ENCODE measurements at regions not wholly inside any gene's neighbourhood (a gene's known extent, or its start where the extent isn't known, plus 50 kb on each side); places are given as distances from the start of the nearest gene placed in this dataset.

GRCh38 chr17:77363821-77364361 is 223.1 kb downstream of the SEC14L1 start:
- TF ChIP-seq ZFX (IDR thresholded peaks at IDR 0.05; ENCODE audit: borderline replicate concordance), result no peak
- TF ChIP-seq, protein P1, sequence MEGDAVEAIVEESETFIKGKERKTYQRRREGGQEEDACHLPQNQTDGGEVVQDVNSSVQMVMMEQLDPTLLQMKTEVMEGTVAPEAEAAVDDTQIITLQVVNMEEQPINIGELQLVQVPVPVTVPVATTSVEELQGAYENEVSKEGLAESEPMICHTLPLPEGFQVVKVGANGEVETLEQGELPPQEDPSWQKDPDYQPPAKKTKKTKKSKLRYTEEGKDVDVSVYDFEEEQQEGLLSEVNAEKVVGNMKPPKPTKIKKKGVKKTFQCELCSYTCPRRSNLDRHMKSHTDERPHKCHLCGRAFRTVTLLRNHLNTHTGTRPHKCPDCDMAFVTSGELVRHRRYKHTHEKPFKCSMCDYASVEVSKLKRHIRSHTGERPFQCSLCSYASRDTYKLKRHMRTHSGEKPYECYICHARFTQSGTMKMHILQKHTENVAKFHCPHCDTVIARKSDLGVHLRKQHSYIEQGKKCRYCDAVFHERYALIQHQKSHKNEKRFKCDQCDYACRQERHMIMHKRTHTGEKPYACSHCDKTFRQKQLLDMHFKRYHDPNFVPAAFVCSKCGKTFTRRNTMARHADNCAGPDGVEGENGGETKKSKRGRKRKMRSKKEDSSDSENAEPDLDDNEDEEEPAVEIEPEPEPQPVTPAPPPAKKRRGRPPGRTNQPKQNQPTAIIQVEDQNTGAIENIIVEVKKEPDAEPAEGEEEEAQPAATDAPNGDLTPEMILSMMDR (IDR thresholded peaks at IDR 0.05), result no peak
- no peak overlapping the region for H3K27ac ChIP-seq

GRCh38 chr17:77364381-77364911 is 223.7 kb downstream of the SEC14L1 start:
- no peak overlapping the region for H3K27ac ChIP-seq
- TF ChIP-seq ZFX (IDR thresholded peaks at IDR 0.05; ENCODE audit: borderline replicate concordance), result no peak
- TF ChIP-seq, protein P1 (IDR thresholded peaks at IDR 0.05), result no peak

DNA sequence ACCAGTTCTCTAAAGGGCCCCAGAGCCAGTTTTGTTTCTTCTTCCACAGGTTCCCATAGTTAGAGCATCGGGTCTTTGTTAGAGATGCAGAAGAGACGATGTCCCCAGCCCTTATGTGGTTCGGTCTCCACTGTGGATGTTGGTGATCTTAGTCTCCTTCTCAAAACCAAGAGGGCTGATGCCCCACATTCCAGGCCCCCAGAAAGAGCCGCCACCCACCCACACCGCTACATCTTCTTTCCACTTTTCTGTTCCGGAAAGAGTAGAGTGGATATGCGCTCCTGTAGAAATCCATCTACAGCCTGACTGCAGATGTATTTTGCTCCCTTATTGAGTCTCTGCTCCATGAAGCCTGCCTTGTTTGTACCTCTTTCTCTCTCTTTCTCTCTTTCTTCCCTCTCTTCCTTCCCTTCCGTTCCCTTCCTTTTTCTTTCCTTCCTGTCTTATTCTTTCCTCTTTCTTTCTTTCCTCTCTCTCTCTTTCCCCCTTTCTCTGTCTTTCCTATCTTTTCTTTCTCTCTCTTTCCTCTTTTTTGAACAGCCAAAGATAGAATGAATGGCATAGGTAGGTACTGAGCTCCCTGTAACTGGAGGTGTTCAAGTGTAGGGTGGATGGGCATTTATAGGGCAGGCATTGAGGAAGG is 224.3 kb downstream of the SEC14L1 start:
- no peak overlapping the region for H3K27ac ChIP-seq
- TF ChIP-seq ZFX (IDR thresholded peaks at IDR 0.05; ENCODE audit: borderline replicate concordance), result no peak
- TF ChIP-seq, protein P1 (IDR thresholded peaks at IDR 0.05), result no peak

GRCh38 chr17:77365584-77366186 is 224.9 kb downstream of the SEC14L1 start:
- TF ChIP-seq, protein P1 (IDR thresholded peaks at IDR 0.05), result no peak
- no peak for TF ChIP-seq ZFX (IDR thresholded peaks at IDR 0.05; ENCODE audit: borderline replicate concordance)
- H3K27ac ChIP-seq, result no peak overlapping the region

DNA sequence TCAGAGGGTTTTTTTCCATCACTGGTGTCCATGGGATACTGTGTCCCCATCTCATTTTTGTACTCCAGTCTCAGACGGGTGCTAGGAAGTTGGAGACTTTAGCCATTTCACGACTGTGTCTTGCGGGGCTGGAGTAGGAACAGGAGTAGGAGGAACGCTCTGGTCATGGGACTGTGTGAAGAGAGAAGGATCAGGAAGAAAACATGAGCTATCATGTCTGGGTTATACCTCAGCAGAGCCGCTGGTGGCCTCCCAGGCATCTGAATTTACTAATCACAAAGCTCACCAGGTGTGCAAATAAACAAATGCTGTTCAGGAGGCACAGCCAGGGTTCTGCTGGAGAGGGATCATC is 225.4 kb downstream of the SEC14L1 start:
- no peak overlapping the region for H3K27ac ChIP-seq
- TF ChIP-seq, protein P1 (IDR thresholded peaks at IDR 0.05), result no peak
- TF ChIP-seq ZFX (IDR thresholded peaks at IDR 0.05; ENCODE audit: borderline replicate concordance), result no peak

DNA sequence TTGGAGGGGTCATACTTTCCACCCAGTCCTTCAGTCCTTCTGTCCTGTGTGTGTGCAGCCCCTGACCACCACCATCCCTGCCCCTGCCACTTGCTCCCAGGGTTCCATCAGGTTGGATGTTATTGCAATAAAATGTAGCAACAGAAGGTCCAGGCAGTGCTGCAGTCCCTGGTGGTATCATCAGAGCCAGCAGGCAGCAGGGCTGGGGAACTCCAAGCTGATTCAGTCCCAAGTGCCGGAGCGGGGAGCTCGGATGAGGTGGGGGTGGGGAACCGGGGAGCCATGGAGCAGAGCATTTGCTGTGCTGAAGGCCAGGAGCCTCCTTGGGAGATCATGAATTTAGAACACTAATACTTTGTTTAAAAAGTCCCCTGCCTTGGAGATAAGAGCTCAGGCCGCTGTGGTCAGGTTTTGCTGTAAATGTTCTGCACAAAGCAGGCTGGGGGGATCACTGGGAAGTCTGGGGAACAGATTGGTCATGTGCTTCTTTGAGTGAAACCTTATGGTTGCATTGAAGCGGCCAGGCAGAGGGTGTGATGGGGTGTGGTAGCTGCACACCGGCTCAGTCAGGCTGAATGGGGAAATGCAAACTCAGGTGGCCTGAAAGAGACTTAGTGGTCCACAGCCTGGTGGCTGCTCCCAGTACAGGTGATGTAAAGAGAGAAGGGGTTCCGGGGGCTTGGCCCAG is 225.9 kb downstream of the SEC14L1 start:
- H3K27ac ChIP-seq, result no peak overlapping the region
- TF ChIP-seq, protein P1 (IDR thresholded peaks at IDR 0.05), result no peak
- TF ChIP-seq ZFX (IDR thresholded peaks at IDR 0.05; ENCODE audit: borderline replicate concordance), result no peak

All from 22Rv1 (cell line).